ENCODE measurements at regions not wholly inside any gene's neighbourhood (a gene's known extent, or its start where the extent isn't known, plus 50 kb on each side); places are given as distances from the start of the nearest gene placed in this dataset.

GRCh38 chr4:14772388-14772787 lies 229.9 kb upstream of the CPEB2 start:
- POLR2A ChIA-PET (ENCODE audit: partially characterized antibody) = no interaction called here
- TF ChIP-seq SIN3A (conservative IDR thresholded peaks at IDR 0.05 in 1 of 2, IDR thresholded peaks at IDR 0.05 in 1 of 2; ENCODE audit: low read depth in 1 of 2, low read length in 2 of 2) (no peak), RAD21 (IDR thresholded peaks at IDR 0.05 in 1 of 2, conservative IDR thresholded peaks at IDR 0.05 in 1 of 2; ENCODE audit: low read depth in 2 of 2, low read length in 2 of 2) (no peak)

More at GRCh38 chr4:14772388-14772787, 229.9 kb upstream of the CPEB2 start:
- no peak overlapping the region for H3K56ac ChIP-seq (replicated peaks; ENCODE audit: insufficient read length, low read depth, low read length)
- no peaks in the 10 kb centered on the region for H3K4me1 ChIP-seq (replicated peaks in 1 of 4; ENCODE audit: control insufficient read depth in 3 of 4, insufficient read depth in 4 of 4, low read length in 3 of 4)
- no peak overlapping the region for H3K4me3 ChIP-seq (ENCODE audit: extremely low read depth in 1 of 4, insufficient read depth in 2 of 4, low read depth in 3 of 4, low read length in 4 of 4)
- no peaks in the 10 kb centered on the region for H3K23me2 ChIP-seq (ENCODE audit: low read depth, low read length)
- H2BK5ac ChIP-seq (ENCODE audit: low read depth, low read length) = no peak overlapping the region
- no peak overlapping the region for H2AK5ac ChIP-seq (ENCODE audit: low read depth, low read length)
- no peak overlapping the region for H4K8ac ChIP-seq (ENCODE audit: extremely low read depth, insufficient read depth, low read length)
- H4K5ac ChIP-seq (ENCODE audit: insufficient read length, low read depth, low read length) = no peak overlapping the region
- no peaks in the 10 kb centered on the region for H3K79me1 ChIP-seq (ENCODE audit: low read depth, low read length)
- H3K23ac ChIP-seq (ENCODE audit: insufficient read length) = no peak overlapping the region
- no peaks in the 10 kb centered on the region for H3K27me3 ChIP-seq (replicated peaks in 1 of 4; ENCODE audit: control insufficient read depth in 3 of 4, extremely low read depth in 1 of 4, insufficient read depth in 3 of 4, low read length in 3 of 4)
- H4K20me1 ChIP-seq (replicated peaks in 1 of 2; ENCODE audit: control insufficient read depth in 1 of 2, insufficient read depth in 2 of 2, low read length in 2 of 2) = no peaks in the 10 kb centered on the region
- no peak overlapping the region for H3K4ac ChIP-seq (replicated peaks; ENCODE audit: insufficient read length, low read depth, low read length)
- FAIRE-seq (no peak), DNase-seq (ENCODE audit: low read depth in 1 of 2, low spot score in 2 of 2) (no peak)
- H2BK15ac ChIP-seq (ENCODE audit: low read length) = no peak overlapping the region
- H2BK20ac ChIP-seq (ENCODE audit: low read length) = no peak overlapping the region
- no peak overlapping the region for H2BK12ac ChIP-seq (ENCODE audit: low read depth, low read length)
- H3K27ac ChIP-seq (ENCODE audit: low read depth, low read length) = no peak overlapping the region
- no peak overlapping the region for H2BK120ac ChIP-seq (replicated peaks; ENCODE audit: low read depth, low read length)
- WGBS, 2 experiments (ENCODE audit: extremely low coverage in 1 of 2, insufficient coverage in 1 of 2, insufficient read length in 1 of 2, insufficient replicate concordance in 2 of 2, low coverage in 1 of 2, low lambda C conversion rate in 2 of 2, missing lambda C conversion rate in 1 of 2) = 97% methylated on average over 2 of the region's 2 CpGs; no CpG with 5 or more reads in 1 of the 2 experiments
- no peak overlapping the region for H4K91ac ChIP-seq (replicated peaks; ENCODE audit: insufficient read length, low read length)
- H3K14ac ChIP-seq (ENCODE audit: insufficient read length) = no peak overlapping the region
- H3K36me3 ChIP-seq (ENCODE audit: control insufficient read depth in 2 of 4, insufficient read depth in 4 of 4, low read length in 3 of 4) = no peaks in the 10 kb centered on the region
- H3K9me3 ChIP-seq (ENCODE audit: insufficient read depth in 2 of 2, low read depth in 1 of 2, low read length in 1 of 2) = no peaks in the 10 kb centered on the region; a peak in 1 of 4 replicates
- no peaks in the 10 kb centered on the region for H3K79me2 ChIP-seq (ENCODE audit: control insufficient read depth in 1 of 2, insufficient read depth in 2 of 2, low read length in 2 of 2)
- CTCF ChIA-PET (ENCODE audit: partially characterized antibody) = interaction anchor here (0.7 to 1.6 kb wide), 2 partner anchors 8 to 331 kb away, joined by 3 to 6 read pairs; no protein-coding TSS in a partner anchor
- H3K18ac ChIP-seq (ENCODE audit: extremely low read depth, low read length) = no peak overlapping the region
- no peak overlapping the region for H2AFZ ChIP-seq (ENCODE audit: low read length)
- no peak overlapping the region for H3K4me2 ChIP-seq (ENCODE audit: insufficient read depth in 1 of 2, low read depth in 2 of 2, low read length in 2 of 2)
- H3K9ac ChIP-seq (replicated peaks in 1 of 4; ENCODE audit: extremely low read depth in 1 of 4, low read depth in 3 of 4, low read length in 3 of 4) = no peak overlapping the region

Data from H1 (cell line).